Activated naive CD8-positive, alpha-beta T cell treated with anti-CD3 and anti-CD28 coated beads, Interleukin-2, amount 50 U/mL, for 16 hours (primary cell): ENCODE measurements at regions not wholly inside any gene's neighbourhood (a gene's known extent, or its start where the extent isn't known, plus 50 kb on each side); places are given as distances from the start of the nearest gene placed in this dataset.
"Not testable (repeated sequence)": the region's sequence is repeated elsewhere in the genome, so short reads cannot be mapped to it uniquely, and the experiment has no call there.

Experiments used
- DNase-seq: peaks from one replicate; pipeline ENCODE4 v3.0.0-alpha.2; 2020; ENCODE audit warnings: low read depth, low spot score

DNA sequence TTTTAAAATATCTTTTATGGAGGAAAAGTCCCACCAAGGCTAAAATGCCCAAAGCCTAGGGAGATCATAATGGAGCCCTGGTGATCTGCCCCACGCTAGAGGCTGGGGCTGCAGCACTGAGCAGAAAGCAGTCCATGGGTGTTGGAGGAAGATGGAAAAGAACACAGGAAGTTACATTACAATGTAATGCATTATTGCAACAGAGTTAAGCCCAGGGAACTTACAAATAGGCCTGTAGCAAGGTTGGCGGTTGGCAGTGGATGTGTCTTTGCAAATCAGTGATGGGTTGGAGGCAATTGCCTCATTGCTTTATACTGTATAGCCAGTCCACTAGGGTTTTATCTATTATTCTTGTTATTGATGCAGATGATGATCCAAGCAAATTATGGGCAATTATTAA is 399.9 kb downstream of the NDFIP2 start:
- DNase-seq: no peak

DNA sequence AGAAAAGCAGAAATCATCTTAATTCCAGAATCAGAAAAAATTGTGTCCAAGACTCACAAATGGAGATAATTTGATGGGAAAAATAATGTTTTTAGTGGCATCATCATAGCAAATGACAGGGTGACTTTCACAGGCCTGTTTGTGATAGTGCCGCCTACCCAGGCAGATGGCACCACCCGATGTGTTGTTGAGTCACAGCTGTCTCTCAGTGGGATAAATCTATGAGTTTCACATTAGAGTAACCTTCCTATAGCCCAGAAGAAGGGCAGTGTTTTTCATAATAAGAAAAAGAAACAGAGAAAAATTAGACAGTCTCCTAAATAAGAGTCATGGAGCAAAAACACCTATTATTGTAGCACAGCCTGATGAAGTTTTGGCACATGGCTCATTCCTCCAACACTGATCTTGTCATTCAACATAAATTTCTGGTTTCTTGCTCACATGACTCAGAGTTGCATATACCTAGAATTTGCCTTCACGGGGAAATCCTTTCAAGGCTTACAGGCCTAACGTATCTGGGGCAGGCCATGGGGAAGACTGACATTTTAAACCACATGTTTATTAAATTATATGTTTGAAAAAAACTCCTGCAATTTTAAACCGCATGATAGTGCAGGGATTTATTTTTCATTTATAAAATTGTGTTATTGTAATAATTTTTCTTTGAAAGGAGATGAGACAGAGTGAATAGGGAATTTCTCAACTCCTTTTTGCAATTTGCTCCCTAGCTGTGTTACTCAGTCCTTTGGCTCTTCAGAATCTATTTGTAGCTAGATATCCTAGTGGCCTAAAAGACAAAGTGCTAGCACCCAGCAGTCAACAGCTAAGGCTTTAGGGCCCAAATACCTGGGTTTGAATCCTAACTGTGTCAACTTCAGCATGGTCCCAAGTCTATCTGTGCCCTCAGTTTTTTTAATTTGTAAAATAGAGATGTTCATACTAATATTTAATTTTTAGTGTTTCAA is 393.7 kb downstream of the NDFIP2 start:
- DNase-seq: no peak

DNA sequence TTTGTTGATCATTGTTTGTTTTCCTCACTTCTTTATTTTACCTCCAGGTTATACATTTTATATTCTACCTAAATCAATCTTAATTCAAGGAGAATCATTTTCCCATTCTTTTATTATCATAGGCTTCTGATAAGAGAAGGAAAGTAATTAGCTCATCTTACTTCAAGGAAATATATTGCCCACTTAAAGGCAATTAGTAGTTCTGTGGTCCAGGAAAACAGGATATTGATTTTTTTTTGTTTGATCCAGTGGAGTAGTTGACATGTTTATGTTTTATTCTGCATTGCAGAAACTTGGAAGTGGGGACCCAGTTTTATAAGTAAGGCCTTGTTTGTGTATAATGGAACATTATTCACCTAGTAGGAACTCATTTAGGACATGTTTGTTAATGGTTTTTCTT is 390.6 kb downstream of the NDFIP2 start:
- DNase-seq: no peak

DNA sequence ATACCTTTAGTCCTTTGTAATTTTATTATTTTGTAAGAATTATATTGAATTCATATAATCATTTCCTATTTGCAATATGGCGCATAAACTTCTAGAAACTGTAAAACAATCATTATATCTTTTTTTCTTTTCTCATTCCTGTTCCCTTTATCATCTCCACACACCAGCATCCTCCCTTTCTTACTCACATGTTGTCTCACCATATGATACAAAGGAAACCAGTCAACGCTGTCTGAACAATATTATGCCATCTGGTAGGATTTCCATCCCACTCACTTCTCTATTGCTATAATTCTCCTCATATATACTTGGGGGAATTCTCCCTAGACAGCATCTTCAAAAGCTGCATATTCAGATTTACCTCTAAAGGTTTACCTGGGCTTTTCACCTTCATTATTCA is 389.8 kb downstream of the NDFIP2 start:
- no peak for DNase-seq

DNA sequence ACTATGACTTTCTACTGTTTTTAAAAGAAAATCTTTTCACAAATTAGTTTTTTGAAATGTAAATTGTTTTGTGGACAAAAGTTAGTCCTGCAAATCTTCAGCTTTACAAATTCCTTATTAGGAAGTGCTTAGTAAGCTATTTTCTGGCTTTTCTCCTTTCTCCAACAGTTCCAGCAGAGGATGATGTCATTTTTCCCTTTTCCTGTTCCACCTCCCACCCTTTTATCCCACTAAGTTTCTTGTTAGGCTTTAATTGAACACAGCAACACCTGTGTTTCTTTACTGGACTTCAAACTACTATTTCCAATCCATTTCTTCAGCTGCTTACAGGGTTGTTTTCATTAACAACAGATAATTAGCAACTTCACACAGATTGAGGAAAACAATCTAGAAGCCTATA is 389.2 kb downstream of the NDFIP2 start:
- DNase-seq: no peak

DNA sequence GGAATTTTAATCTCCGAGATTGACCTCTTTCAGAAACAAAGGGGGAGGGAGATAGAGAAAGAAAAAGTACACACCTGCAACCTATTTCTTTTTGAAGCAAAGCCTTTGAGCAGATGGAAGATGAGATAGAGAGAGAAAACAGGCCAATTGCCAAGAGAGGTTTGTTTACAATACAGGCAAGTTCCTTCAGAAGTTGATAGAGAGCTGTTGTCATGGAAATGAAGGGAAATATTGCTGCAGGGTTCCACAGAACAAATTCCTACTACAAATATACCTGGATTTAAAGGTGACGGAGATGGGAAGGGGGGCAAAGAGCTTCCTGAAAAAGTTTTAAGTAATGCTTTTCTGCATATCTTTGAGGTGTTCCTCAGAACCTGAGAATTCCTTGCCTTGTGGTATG is 388.4 kb downstream of the NDFIP2 start:
- DNase-seq: no peak

DNA sequence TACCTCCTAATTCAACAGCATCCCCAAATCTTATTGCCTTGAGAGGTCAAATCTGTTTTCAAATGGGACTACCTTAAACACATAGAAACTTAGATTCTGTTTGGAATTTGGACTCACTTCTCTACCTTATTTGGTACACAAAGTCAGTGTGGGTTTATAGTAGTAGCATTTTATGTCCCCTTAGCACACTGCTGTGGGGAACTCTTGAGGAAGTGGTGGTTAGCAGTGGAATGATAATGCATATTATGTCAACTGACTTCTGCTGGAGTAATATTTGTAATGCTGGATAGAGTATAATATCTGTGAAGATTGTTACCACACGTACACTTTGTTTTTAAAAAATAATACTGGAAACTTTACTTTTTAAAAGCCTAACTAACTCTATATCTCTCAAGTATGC is 386.3 kb downstream of the NDFIP2 start:
- no peak for DNase-seq

DNA sequence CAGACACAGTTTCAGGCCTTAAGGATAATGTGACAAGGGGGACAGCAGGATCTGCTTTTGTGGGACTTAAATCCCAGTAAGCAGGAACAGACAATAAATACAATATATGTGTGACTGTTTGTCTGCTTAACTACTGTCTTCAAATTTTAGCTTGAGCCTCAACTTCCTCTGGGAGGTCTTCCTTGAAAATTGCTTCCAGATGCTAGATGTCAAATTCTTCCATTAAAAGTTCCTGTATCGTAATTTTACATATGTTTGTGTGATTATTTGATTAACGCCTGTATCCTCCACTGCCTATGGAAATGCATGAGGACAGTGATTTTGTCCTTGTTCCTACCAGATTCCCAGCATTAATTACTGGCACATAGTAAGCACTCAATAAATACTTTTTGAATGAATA is 385.5 kb downstream of the NDFIP2 start:
- DNase-seq: no peak

DNA sequence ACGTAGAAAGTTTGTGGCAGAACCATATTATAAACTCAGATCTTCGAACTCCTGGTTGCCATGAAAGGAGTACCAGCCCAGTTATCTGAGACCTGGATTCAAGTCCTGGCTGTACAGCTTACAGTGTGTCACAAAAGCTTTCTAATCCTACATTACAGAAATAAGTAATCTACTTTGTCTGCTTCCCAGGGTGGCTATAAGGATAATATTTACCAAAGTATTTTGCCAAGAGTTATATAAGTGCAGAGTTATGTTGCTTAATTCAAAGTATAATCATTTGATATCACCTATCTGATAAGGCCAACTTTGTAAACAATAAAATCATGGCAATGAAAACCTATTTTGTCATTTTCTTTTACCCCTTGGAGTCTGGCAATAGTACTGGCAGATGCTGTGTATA is 381.6 kb downstream of the NDFIP2 start:
- DNase-seq: no peak

DNA sequence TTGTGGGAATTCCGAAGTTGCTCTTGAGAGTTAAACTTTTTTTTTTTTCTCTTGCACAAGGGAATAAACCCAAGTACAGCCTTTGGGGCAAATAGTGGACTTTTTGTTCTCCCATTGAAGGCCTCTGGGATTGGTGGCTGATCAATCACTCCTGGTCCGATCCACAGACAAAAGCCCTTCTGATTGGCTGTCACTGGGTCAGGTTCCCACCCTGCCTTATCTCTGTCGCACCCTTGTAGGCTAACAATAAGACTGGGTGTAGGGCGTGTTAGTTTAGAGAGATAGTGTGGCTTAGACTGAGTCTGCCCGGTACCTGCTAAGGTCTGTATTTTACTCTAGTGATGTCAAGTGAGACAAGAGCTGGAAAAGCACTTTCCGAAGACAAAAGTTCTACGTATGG is 380.8 kb downstream of the NDFIP2 start:
- DNase-seq: no peak

DNA sequence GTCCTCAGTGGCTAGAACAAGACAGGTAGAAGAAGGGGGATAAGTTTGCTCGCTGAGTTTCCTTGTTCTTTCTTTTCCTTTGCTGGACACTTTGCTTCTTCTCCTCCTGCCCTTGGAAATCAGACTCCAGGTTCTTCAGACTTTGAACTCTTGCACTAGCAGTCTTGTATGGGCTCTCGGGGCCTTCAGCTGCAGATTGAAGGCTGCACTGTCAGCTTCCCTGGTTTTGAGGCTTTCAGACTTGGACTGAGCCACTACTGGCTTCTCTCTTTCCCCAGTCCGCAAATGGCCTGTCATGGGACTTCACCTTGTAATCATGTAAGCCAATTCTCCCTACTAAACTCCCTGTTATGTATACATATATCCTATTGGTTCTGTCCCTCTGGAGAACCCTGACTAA is 379.8 kb downstream of the NDFIP2 start:
- DNase-seq: no peak

DNA sequence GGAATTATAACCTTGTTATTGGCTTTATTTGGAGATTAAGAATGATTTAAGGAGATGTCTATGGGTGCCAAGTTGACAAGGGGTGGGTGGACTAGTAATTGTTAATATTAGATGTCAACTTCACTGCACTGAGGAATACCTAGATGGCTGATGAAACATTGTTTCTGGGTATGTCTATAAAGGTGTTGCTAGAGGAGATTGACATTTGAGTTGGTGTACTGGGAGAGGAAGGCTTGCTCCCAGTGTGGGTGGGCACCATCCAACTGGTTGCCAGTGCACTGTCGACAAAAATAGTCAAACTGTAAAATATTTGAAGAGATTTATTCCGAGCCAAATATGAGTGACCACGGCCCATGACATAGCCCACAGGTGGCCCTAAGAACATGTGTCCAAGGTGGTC is 378.8 kb downstream of the NDFIP2 start:
- DNase-seq: no peak

DNA sequence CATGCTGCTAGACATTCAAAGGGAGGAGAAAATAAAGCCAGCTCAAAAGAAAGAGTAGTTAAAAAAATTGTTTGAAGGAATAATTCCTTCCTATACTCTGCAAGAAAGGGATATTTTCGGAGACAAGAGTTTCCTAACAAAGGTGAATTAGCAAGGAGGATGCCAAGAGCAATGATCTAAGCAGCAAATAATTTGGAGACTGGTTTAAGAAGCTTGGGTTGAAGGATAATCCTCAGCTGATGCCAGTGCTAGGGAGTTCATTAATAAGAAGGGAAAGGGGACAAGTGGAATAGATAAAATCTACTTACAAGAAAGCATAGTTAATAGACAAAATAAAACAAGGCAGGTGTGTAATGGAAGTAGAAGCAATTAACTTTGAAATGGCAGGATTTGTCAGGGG is 372.3 kb downstream of the NDFIP2 start:
- no peak for DNase-seq

DNA sequence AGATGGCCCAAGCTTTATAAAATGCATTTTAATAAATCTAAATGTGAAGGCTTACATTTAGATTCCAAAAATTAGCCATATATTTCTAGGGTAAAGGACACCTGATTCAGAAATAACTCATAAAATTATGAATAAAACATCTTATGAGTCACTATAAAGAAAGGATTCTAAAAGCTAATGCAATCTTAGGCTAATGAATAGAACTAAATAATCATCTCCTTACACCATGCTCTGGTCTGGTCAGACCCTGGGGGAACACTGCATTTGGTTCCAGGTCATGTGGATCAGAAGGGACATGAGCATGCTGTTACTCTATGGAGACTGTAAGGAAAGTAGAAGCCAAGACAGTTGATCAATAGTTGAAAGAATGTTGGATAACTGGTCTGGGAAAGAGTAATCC is 370.4 kb downstream of the NDFIP2 start:
- DNase-seq: no peak

DNA sequence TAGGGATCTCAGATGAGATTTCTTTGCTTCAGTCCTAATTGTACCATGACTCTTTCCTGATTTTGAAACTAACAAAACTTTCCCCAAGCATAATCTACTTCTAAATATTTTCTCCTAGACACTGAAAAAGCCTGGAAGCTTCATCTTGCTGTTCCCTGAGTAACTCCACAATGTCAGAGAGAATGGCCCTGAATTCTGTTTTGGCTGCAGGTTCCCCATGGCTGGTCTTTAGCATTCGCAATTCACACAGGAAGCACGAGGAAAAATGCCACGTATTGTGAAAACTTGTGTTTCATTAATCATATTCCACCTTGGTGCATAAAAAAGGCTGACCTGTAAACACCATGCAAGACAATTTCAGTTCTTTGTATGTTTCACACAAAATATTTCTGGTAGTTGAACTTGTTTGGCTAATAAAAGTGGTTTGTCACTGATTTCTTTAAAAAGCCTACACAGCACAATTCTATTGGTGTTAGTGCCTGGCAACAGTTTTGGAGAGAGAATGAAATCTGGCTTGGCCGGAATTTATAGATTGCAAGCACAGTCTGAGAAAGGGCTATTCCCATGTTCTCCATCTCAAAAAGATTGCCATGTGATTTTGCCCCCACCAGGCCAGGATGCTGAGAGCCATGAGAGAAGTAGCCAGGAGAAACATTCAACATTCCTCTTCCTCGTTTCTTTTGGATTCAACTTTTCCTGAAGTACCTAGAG is 367.1 kb downstream of the NDFIP2 start:
- DNase-seq: no peak

DNA sequence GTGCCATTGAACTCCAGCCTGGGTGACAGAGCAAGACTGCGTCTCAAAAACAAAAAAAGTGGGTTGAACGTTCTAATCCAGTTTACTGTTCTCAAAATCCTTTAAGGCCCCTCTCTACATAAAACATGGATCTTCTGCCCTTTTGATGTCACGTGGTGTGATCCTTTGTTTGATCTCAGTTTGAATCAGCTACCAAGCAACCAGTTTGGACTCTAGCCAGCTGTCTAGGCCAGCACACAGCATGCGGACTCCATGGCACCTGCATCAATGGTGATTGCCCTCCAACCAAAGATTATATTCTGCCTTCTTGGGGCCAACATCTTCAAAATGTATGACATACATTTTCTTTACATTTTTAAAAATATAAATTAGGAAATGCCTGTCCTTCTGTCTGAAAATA is 365.4 kb downstream of the NDFIP2 start:
- no peak for DNase-seq

DNA sequence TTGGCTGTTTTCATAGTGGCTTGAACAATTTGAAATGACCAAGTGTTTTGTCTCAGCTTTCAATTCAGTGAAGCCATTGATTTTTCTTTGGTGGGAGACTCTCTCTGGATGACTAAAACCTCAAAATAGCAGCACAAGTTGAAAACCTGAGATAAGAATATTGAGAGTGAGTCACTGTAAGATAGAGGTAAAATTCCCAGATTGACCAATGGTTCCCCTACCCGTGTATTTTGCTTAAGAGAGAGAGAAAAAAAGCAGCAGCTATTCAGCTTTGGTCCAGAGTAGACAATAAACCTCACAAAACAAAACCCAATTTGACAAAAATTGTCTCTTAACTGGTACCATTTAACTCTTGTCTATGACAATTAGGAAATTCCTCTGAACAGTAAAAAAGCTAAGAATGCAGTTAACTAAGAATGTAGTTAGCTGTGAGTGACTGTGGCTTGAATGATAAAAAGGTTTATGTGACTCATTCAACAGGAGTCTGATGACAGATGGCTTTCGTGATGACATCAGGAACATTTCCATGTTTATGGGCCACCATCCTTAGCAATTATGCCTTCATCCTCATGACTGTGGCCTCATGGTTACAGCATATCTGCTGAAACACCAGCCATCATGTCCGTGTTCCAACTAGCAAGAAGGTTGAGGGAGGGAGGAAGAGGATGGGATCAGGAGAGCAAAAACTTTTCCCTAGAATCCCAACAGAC is 356.9 kb downstream of the NDFIP2 start:
- no peak for DNase-seq

DNA sequence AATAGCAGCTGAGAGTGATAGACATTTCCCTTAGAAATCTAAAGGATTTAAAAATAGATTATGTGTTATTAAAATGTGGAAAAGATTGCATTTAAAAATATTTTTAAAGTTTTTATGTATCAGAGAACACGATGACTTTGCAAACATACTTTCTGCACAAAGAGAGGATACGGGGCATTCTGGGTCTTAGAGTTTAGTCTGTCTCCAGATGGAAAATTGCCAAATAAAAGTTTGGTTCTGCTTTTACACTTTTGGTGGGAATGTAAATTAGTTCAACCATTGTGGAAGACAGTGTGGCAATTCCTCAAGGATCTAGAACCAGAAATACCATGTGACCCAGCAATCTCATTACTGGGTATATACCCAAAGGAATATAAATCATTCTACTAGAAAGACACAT is 355.2 kb downstream of the NDFIP2 start:
- not testable (repeated sequence) for DNase-seq

DNA sequence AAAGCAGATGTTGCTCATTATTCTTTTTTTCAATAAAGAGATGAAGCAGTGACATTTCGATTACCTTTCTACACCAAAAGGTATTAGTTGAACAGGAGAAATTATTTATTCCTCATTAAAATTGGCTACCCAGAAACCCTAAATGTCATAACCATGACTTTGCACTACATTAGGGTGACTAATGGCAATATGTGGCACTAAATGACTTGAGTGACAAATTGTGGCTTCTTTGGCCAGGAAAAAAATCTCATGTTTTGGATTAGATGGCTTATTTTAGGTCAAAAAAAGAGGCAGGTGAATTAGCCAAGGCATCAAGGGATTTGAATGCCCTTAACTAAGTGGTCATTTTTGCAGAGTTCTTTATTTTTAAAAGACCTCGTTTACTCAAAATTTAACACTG is 353.9 kb downstream of the NDFIP2 start:
- no peak for DNase-seq

DNA sequence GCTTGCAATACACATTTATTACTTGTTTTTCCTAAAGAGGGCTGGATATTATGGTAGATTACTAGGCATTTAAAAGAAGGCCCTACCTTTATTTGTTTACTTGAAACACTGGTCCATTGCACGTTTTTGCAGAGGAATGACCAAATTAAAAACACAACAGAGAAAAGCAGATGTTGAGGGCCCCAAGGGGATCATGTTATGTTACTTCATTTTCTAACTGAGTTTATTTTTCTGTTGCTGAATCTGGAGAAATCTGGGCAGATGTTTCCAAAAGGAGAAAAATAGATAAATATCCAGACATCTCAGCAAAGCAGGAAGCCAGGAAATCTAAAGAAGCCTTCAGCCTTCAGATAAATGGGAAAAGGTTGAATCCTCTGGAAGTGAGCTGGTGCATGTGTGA is 353.0 kb downstream of the NDFIP2 start:
- DNase-seq: no peak

DNA sequence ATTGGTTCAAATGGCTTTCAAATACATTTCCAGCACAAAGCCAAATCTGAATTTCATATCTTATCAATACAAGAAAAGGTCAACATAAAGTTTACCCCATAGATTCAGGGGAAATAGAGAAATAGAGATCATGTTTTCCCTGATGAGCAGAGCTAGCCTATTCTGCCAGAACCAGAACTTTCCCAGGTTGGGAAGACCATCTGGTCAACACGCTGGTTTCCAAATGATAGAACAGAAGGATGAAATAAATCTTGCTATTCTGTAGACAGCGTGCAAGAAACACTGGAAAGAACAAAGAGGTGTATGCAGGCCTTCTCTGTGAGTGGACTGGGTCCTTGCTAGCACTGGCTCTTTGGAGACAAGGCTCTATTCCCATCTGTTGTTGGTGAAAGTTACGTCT is 350.6 kb downstream of the NDFIP2 start:
- no peak for DNase-seq

DNA sequence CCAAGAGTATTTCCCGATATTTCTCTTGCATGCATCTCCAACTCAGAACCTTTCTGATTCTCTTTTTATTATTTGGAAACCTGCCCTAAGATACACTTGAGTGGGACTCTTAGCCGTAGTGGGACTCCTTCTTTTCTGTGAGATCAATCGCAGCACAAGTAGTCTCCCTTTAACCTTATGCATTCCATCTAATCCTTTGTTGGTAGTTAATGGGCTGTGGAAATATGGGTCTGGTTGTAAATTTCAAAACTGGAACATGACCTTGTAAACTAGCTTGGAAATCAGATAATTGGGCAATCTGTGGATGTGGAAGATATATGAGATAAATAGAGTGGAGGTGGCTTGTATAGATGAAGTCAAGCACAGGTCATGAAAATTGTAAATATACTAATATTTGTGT is 350.0 kb downstream of the NDFIP2 start:
- DNase-seq: no peak

DNA sequence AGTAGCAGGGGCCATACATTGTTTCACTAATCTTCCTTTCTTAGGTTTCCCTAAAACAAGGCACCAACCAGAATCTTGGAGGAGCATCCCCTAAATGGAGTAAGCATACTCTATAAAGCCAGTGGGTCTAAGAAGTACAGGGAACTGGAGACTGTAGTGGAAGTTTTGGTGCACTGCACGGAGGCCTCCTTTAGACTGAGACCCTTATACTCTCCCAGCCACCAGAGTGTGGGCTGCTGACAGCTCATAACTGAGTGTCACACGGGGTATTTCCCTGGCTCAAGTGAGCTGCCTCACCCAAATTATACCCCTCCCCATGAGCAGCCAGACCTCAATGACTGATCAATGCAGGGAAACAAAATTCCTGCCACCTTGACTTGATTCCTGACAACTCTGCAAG is 349.5 kb downstream of the NDFIP2 start:
- DNase-seq: no peak
